GM21529 (cell line): ENCODE measurements at regions not wholly inside any gene's neighbourhood (a gene's known extent, or its start where the extent isn't known, plus 50 kb on each side); places are given as distances from the start of the nearest gene placed in this dataset.
"Not testable (repeated sequence)": the region's sequence is repeated elsewhere in the genome, so short reads cannot be mapped to it uniquely, and the experiment has no call there.

ENCODE experiments used
- ATAC-seq: cut with Tn5 transposase; IDR thresholded peaks from one replicate; pipeline ENCODE4 v1.9.1; 2021; ENCODE audit not compliant: unreplicated experiment

- no peak for ATAC-seq
These were observed 489.1 kb downstream of the CSNK1G3 start for GRCh38 chr5:124001036-124001615.

DNA sequence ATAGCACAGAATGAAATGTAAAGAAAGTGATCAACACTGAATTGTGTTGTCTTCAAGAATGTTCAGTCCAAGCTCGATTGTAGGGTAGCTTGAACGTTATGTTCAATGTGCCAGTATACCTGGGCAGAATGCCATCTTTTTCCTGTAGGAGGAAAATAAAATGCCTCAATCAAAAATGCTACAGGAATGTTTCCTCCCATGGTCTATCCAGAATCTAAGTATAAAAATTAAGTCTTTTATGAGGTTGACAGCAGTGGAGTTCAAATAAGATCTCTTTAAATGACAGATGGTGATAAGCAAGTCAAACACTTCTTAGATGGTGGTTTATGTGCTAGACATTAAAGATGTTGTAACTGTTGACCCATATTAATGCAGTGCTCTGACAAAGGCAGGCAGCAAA is 488.6 kb downstream of the CSNK1G3 start:
- ATAC-seq, result no peak

DNA sequence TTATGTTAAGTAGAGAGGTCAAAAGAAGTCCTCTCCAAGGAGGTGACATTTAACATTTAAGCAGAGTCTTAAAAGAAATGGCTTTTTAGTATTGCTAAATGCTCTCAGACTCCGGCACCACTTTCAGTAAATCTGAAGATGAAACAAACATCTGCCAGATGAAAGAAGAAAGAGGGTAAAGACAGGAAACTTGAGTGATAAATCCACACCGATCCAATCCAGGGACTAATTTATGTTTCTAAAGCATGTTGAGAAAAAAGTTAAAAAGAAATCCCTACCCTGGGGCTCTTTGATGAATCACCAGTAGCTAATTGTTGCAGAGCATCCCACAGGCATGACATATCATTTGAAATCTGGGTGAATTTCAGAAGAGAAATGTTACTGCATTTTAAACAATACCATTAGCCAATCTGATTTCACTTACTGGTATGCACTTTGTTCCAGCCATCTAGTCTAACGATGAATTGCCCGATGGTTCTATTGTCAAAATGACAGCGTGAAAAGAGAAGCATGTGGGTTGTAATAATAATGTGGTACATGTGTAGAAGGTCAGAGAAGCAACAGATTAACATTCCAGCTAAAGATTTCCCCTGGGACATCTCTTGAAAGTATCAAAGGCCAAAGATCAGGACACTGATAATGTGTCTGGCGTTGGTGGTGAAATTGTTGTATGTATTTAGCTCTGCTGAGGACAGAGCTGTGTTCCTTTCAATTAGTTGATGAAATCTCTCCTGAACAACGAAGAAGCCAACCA is 485.7 kb downstream of the CSNK1G3 start:
- no peak for ATAC-seq

GRCh38 chr5:123997064-123997461 is 485.1 kb downstream of the CSNK1G3 start:
- no peak for ATAC-seq

- no peak for ATAC-seq
These were observed 480.7 kb downstream of the CSNK1G3 start for GRCh38 chr5:123992641-123993040.

DNA sequence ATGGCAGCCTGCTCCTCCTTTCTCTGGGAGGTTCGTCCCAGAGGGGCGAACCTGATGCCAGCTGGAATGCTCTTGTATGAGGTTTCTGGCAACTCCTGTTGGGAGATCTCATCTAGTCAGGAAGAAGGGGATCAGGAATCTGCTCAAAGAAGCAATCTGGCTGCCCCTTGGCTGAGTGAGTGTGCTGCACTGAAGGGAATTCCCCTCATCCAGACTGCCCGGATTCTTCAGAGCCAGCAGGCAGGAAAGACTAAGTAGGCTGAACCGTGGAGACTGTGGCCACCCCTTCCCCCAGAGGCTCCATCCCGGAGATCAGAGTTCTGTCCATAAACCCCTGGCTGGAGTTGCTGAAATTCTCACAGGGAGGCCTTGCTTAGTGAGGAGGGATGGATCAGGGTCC is 476.0 kb downstream of the CSNK1G3 start:
- ATAC-seq, result no peak

GRCh38 chr5:123976379-123977033 is 464.5 kb downstream of the CSNK1G3 start:
- ATAC-seq, result peak; percentile 87

GRCh38 chr5:123975521-123975920 is 463.5 kb downstream of the CSNK1G3 start:
- not testable (repeated sequence) for ATAC-seq

- ATAC-seq, result no peak
These were observed 454.8 kb downstream of the CSNK1G3 start for GRCh38 chr5:123966781-123967180.

DNA sequence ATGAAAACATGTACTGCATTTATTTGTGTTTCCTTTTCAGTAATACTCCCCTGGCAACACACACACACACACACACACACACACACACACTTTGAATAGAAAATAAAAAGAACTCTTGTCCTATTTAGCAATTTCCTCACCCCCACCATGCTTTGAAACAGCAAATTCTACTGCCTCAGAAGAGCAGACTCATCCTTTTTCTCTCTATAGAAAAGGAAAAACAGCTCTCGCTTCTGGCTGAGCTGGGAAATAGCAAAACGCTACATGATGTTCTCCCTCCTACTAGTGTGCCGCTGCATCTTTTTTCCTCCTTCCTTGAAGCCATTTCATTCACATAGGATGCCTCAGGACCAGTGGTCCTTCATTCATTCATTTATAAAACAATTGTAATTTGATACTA is 453.6 kb downstream of the CSNK1G3 start:
- ATAC-seq, result no peak

GRCh38 chr5:123964884-123965283 is 452.9 kb downstream of the CSNK1G3 start:
- ATAC-seq, result no peak

DNA sequence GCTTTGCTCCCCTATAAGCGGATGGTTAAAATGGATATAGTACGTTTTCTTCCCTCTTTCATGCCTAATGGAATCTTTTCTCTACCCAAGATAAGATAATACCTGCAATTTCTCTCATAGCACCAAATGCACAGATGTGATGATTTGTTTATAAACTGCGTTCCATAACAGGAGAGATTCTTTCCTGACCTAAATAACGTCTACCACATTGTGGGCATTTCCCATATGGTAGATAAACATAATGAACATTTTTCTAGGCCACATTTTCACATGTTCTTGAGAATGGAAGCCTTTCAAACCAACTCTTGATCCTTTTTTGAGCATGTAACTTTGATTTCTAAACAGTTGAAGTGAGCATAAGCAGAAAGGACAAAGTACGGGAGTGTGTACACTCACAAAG is 448.5 kb downstream of the CSNK1G3 start:
- ATAC-seq, result no peak

DNA sequence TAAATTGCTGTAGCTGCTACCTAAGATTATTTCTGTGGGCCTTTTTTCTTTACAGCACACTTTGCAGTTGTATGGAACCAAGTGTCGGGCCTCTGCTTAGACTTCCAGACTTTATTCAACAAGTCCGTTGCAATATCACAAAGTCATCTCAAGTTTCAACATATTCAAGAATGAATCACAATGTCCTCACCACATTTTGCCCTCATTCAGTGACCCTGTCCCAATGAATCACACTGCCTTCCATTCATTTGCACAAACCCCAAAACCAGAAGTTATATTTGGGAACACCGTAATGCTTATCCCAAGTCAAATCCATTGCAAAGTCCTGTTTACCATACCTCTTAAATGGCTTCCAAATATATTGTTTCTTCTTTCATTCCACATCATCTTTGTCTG is 439.6 kb downstream of the CSNK1G3 start:
- no peak for ATAC-seq

GRCh38 chr5:123950701-123951581 is 439.0 kb downstream of the CSNK1G3 start:
- ATAC-seq, result no peak

DNA sequence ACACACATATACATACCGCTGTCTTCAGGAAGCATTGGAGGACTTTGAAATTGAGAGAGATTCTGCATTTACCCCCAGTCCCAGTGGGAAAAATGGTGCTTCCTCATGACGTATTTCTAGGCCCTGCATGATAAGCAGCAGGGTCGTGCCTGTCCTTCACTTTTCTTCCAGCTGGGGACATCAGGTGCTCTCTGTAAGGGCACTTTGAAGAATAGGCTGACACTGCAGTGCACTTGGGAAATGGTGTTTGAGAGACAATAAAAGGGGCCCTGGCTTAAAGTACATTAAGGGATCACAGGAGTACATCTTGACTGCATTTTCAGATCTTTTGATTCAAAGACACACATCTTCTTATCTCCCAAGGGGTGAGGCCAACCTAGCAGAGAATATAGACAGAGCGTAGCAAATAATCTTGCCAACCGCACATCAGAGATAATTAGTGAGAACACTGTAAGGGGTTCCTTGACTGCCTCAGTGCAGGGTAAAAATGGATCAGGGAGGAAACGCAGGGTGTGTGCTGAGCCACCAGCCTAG is 437.9 kb downstream of the CSNK1G3 start:
- no peak for ATAC-seq

- ATAC-seq, result no peak
These were observed 437.2 kb downstream of the CSNK1G3 start for GRCh38 chr5:123949043-123949804.

GRCh38 chr5:123947797-123948196 is 435.8 kb downstream of the CSNK1G3 start:
- no peak for ATAC-seq

- no peak for ATAC-seq
These were observed 433.6 kb downstream of the CSNK1G3 start for GRCh38 chr5:123945548-123945947.

- ATAC-seq, result no peak
These were observed 431.2 kb downstream of the CSNK1G3 start for GRCh38 chr5:123943151-123943550.

GRCh38 chr5:123940416-123940815 is 428.4 kb downstream of the CSNK1G3 start:
- no peak for ATAC-seq
